ENCODE measurements at regions not wholly inside any gene's neighbourhood (a gene's known extent, or its start where the extent isn't known, plus 50 kb on each side); places are given as distances from the start of the nearest gene placed in this dataset.

DNA sequence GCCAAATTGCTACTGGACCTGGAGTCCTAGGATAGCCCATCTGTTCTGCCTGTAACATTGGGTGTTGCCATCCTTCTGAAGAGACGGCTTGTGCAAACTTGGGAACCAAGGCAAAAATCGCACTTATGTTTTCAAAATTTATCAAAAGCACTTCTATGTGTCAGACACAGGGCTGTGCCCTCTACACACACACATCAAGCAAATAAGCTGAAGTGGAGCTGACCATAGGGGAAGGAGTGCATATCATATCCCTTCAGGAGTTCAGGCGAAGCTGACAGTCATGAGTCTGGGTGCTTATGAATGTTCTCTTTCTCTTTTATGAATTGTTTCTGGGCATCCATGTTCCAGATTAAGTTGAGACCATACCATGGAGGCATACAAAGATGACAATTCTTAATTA lies 247.9 kb downstream of the CYRIA start:
- no peak for TF ChIP-seq SIN3A (IDR thresholded peaks at IDR 0.05; ENCODE audit: borderline replicate concordance, insufficient read depth, low read length)
- no peak for TF ChIP-seq POLR2AphosphoS5 (IDR thresholded peaks at IDR 0.05; ENCODE audit: low read depth, low read length)
